Endometrium (tissue), 2 donors: ENCODE measurements at regions not wholly inside any gene's neighbourhood (a gene's known extent, or its start where the extent isn't known, plus 50 kb on each side); places are given as distances from the start of the nearest gene placed in this dataset.
"Not testable (repeated sequence)": the region's sequence is repeated elsewhere in the genome, so short reads cannot be mapped to it uniquely, and the experiment has no call there.

ENCODE experiments used
- FAIRE-seq: peaks from 2 replicates; lab custom pipeline; 2012; peaks lifted over from hg19 to GRCh38; lab: Jason Lieb, UNC
- donor health status: control.
- donor health status: control.

- no peak for FAIRE-seq
Observed at GRCh38 chr4:12579172-12579571, 905.0 kb downstream of the RAB28 start.

- FAIRE-seq: no peak
Observed at GRCh38 chr4:12576409-12576808, 907.7 kb downstream of the RAB28 start.

DNA sequence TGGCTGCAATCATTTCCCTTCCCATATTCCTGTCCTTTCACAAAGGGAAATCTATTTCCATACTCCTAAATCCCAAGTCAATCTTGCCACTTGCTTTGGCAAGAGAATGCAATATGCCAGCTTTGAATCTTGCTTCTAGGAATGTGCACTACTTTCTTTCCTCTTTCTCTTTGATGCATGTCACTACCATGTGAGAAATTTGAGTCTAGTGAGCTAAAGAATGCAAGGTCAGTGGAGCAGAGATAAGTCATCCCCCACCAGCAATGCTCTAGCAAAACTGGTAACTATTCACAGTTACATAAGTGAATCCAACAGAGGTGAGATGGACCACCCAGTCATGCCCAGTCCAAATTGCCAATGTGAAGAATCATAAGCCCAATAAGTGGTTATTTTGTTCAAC is 910.4 kb downstream of the RAB28 start:
- no peak for FAIRE-seq

DNA sequence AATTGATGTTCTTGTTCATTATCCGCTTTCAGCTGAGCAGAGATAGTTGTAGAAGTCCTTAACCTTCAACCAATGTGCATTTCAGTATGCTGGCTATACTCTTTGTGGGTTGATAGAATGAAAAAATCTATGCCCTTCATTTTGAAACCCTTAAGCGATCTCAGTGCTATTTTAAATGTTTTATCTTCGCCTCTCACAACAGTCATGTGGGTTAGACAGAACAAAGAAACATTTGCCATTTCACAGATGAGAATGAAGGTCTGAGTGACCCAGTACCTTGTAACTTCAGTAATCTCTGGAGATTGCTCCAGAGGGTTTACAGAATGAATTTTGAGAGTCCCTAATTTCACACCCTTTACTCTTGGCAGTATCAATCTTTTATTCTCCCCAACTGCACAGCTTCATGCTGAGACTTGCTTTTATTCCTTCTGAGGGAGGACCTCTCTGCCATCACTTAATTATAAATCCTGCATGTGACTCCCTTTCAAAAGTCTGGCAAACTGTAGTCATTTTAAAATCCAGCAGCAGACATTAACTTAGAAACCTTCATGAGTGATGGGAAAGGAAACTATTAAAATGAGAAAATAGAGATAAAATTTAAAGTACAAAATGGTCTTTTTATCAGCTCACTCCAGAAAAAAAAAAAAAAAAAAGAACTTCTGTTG is 921.5 kb downstream of the RAB28 start:
- FAIRE-seq: no peak

DNA sequence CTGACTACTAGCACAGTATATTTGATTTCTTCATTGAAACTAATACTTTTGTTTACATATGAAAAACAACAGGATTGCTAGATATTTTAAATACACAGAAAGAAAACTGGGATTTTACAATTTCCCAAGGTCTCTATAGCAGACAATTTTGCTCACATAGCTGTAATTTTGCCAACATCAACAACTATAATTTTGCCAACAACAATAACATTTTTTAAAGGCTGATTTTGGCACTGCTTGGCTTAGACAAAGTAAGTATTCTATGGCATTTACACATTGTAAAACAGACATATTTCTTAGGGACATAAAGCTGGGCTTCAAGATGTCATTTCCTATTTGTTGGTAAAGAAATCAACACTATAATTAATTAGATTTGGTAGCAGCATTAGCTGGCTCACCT is 922.1 kb downstream of the RAB28 start:
- no peak for FAIRE-seq

- no peak for FAIRE-seq
Observed at GRCh38 chr4:12555011-12555410, 929.1 kb downstream of the RAB28 start.

DNA sequence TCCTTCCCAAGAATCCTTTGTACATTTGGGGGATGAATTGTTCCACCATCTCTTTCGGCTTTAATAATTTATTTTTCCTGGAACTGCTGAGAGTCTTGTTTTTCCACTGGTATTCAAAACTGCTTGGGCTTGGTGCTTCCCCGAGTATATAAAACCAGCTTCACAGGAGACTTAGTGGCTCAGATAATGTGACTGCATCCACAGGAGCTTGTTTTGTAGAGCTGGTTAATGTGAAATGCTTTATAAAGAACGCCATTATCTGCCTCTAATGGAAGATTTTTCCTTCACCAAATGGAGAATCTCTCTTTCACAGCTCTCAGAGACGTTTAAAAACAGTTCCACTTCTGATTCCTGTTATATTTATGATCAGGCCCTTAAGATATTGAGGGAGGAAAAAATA is 935.5 kb downstream of the RAB28 start:
- no peak for FAIRE-seq

- no peak for FAIRE-seq
Observed at GRCh38 chr4:12545812-12546211, 938.3 kb downstream of the RAB28 start.

GRCh38 chr4:12538162-12538561 is 946.0 kb downstream of the RAB28 start:
- FAIRE-seq: no peak

GRCh38 chr4:12534684-12535083 is 949.5 kb downstream of the RAB28 start:
- FAIRE-seq: no peak

- FAIRE-seq: no peak
Observed at GRCh38 chr4:12519426-12519825, 964.7 kb downstream of the RAB28 start.

- FAIRE-seq: no peak
Observed at GRCh38 chr4:12507868-12508481, 976.2 kb downstream of the RAB28 start.

- FAIRE-seq: no peak
Observed at GRCh38 chr4:12500409-12500808, 983.7 kb downstream of the RAB28 start.

GRCh38 chr4:12499693-12500092 is 984.4 kb downstream of the RAB28 start:
- FAIRE-seq: no peak

GRCh38 chr4:12495211-12495610 is 988.9 kb downstream of the RAB28 start:
- FAIRE-seq: no peak

DNA sequence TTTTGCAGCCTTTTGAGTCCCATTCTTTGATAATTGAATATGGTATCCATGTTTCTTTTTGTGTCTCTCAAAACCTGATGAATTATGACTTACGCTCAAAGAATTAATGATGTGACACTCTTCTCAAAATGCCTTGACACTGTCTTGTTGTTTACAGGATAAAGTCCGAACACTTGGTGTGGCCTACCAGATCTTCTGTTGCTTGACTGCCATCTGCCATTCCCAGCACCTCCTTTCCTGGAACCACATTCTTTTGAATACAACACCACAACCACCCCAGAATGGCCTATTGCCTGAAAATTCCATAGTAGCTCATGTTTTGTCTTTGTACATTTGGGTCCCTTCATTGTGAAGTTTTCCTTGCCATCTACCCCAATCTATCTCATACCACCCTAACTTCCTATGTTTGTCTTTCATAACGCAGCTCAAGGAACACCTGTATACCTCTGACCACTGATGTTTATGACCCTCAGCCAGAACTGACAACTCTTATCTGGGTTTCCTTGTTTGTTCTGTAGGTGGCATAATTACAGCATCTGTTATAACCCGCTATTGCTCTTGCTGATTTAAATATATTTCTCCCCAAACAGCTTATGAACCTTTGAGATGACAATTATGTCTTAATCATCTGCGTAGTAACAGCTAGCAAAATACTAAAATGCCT is 991.3 kb downstream of the RAB28 start:
- FAIRE-seq: no peak

DNA sequence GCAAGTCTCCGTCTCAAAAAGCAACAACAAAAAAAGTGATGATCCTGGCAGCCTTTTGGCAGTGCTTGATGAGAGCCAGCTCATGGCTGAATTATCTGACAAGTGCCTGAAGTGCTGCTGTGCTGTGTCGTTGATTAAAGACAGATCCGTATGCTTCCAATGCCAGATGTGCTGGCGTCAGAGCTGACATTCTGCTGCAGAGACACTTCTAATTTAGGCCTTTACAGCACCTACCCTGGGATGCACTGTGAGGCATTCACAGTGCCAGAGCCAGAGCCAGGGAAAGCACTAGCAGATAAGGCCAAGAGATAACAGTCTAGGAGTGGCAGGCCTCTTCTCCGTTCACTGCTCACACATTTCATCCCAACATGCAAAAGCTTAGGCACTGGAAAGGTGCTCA is 995.5 kb downstream of the RAB28 start:
- FAIRE-seq: no peak

- no peak for FAIRE-seq
Observed at GRCh38 chr4:12487000-12487399, 997.1 kb downstream of the RAB28 start.

- no peak for FAIRE-seq
Observed at GRCh38 chr4:12472087-12472486, 1012.1 kb downstream of the RAB28 start.

- no peak for FAIRE-seq
Observed at GRCh38 chr4:12471193-12471592, 1012.9 kb downstream of the RAB28 start.

GRCh38 chr4:12461576-12461975 is 1022.6 kb downstream of the RAB28 start:
- FAIRE-seq: not testable (repeated sequence)

- FAIRE-seq: no peak
Observed at GRCh38 chr4:12459126-12459525, 1025.0 kb downstream of the RAB28 start.

- FAIRE-seq: no peak
Observed at GRCh38 chr4:12458621-12459020, 1025.5 kb downstream of the RAB28 start.

DNA sequence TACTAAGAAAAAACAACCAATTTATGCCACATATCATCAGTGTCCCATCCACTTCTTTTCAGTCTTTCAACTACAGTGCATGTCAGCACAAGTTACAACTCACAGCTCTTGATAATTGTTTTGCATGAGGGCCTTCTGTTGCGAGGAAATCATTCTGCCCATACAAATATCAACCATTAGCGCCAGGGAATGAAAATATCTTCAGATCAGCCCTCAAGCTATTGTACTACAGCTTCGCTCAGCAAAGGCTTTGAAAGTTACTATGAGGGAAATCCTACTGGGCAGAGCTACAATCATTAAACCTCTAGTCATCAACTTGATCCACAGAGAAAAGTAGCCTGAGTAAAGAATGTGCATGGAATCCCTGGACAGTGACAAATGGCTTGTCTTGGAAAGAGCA is 1023.6 kb upstream of the HS3ST1 start:
- FAIRE-seq: no peak
